ENCODE measurements at regions not wholly inside any gene's neighbourhood (a gene's known extent, or its start where the extent isn't known, plus 50 kb on each side); places are given as distances from the start of the nearest gene placed in this dataset.

GRCh38 chr7:110084181-110084807 lies 1006.6 kb upstream of the LRRN3 start:
- Histone ChIP-seq H3K4me1 (no peaks in the 10 kb centered on the region), H3K9me3 (no peaks in the 10 kb centered on the region), H3K27ac (no peak overlapping the region), H3K27me3 (no peaks in the 10 kb centered on the region), H3K4me3 (no peak overlapping the region), H3K36me3 (no peaks in the 10 kb centered on the region)
- no peak for TF ChIP-seq CTCF (IDR thresholded peaks at IDR 0.05 in 4 of 5, conservative IDR thresholded peaks at IDR 0.05 in 1 of 5)
- TF ChIP-seq POLR2A (IDR thresholded peaks at IDR 0.05) = no peak
- in situ Hi-C loops (cut with MboI; ENCODE audit: low sequenced_read_pairs in 4 of 4) = no loop called here
- DNase-seq = no peak
- intact Hi-C loops (cut with DNase I; ENCODE audit: low total_unique reads) = no loop called here
- no peak for ATAC-seq

DNA sequence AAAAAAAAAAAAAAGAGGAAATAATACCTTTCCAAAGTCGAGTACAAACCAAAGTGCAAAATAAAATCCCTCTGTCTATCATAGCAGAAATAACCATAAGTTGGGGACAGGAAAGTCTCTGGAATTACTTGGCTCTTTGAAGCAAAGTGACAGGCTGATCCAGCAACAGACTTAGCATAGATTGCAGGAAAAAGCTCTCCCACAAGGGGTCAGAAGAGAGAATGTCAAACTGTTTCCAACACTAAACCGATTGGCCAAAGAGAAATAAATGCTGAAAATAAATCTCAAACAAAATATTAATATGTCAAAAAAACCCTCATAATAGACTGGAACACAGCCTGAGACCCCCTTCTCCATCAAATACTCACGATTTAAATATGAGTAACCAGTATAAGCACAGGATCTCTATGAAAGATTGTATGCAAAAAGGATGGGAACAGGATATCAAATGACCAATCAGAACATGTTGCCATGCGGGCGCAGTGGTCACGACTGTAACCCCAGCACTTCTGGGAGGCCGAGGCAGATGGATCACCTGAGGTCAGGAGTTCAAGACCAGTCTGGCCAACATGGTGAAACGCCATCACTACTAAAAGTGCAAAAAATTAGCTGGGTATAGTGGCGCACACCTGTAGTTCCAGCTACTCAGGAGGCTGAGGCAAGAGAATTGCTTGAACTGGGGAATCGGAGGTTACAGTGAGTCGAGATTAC lies 1000.7 kb upstream of the LRRN3 start:
- Histone ChIP-seq H3K4me3 (no peak overlapping the region), H3K27ac (no peak overlapping the region), H3K27me3 (no peaks in the 10 kb centered on the region), H3K9me3 (no peaks in the 10 kb centered on the region), H3K4me1 (no peaks in the 10 kb centered on the region), H3K36me3 (no peaks in the 10 kb centered on the region)
- in situ Hi-C loops (cut with MboI; ENCODE audit: low sequenced_read_pairs in 4 of 4) = no loop called here
- no peak for DNase-seq
- no peak for ATAC-seq
- no peak for TF ChIP-seq CTCF (IDR thresholded peaks at IDR 0.05 in 4 of 5, conservative IDR thresholded peaks at IDR 0.05 in 1 of 5)
- TF ChIP-seq POLR2A (IDR thresholded peaks at IDR 0.05) = no peak
- intact Hi-C loops (cut with DNase I; ENCODE audit: low total_unique reads) = loop anchor here (5.0 kb wide), 1 partner anchor 62 kb away; no protein-coding TSS in a partner anchor

DNA sequence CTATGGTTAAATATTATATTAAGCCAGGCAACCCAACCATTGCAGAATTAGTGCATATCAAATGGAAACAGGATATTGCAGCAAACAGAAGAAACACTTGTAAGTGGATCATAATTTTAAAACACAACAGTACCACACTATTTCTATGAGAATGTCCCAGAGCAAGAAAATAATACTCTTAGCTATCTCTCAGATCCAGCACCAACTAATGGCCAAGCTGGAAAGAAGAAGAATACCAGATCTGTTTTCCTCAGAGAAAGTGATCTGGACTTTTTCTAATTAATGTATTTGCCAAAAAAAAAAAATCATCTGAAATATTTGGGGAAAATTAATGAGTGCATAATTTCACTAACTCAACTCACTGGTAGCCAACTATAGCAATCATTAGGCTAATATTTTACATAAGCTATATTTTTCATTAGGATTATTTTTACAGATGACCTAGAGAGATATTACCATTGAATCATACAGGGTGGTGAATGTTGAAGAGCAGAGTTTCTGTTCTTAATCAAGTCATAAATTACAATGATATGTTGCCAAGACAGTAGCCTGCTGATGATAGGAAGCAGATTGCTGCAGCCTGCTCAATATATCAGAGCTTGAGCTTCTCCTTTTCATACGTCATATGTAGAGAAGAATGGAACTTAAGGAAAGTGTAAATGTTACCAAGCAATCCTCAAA lies 995.4 kb upstream of the LRRN3 start:
- Histone ChIP-seq H3K4me1 (no peaks in the 10 kb centered on the region), H3K27ac (no peak overlapping the region), H3K27me3 (no peaks in the 10 kb centered on the region), H3K36me3 (no peaks in the 10 kb centered on the region), H3K4me3 (no peak overlapping the region), H3K9me3 (no peaks in the 10 kb centered on the region)
- in situ Hi-C loops (cut with MboI; ENCODE audit: low sequenced_read_pairs in 4 of 4) (no loop called here), intact Hi-C loops (cut with DNase I; ENCODE audit: low total_unique reads) (no loop called here)
- DNase-seq (no peak), ATAC-seq (no peak)
- TF ChIP-seq POLR2A (IDR thresholded peaks at IDR 0.05) = no peak
- no peak for TF ChIP-seq CTCF (IDR thresholded peaks at IDR 0.05 in 4 of 5, conservative IDR thresholded peaks at IDR 0.05 in 1 of 5)

DNA sequence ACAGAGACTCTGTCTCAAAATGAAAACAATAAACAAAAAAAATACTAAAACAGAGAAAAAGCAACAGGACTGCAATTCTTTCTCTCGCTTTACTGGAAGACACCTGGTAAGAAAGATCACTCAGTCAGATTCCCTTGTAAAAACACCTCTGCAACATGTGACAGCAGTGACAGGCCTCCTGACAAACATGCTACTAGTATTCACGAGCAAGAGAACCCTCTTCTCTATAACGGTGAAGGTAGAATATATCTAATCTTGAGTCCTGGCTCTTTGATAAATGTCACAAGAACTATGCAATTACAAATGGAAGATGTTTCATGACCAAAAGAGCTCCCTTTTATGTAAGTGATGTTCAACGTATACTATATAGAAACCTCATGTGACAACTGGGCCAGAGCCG lies 986.7 kb upstream of the LRRN3 start:
- Histone ChIP-seq H3K4me3 (no peak overlapping the region), H3K27ac (no peak overlapping the region), H3K36me3 (no peaks in the 10 kb centered on the region), H3K27me3 (no peaks in the 10 kb centered on the region), H3K9me3 (no peaks in the 10 kb centered on the region), H3K4me1 (no peaks in the 10 kb centered on the region)
- in situ Hi-C loops (cut with MboI; ENCODE audit: low sequenced_read_pairs in 4 of 4) = no loop called here
- no peak for TF ChIP-seq POLR2A (IDR thresholded peaks at IDR 0.05)
- TF ChIP-seq CTCF (IDR thresholded peaks at IDR 0.05 in 4 of 5, conservative IDR thresholded peaks at IDR 0.05 in 1 of 5) = no peak
- no peak for ATAC-seq
- intact Hi-C loops (cut with DNase I; ENCODE audit: low total_unique reads) = no loop called here
- no peak for DNase-seq
